Astrocyte of the cerebellum (primary cell): ENCODE measurements at regions not wholly inside any gene's neighbourhood (a gene's known extent, or its start where the extent isn't known, plus 50 kb on each side); places are given as distances from the start of the nearest gene placed in this dataset.

Source experiments
- DNase-seq: peaks from one replicate; pipeline ENCODE4 v3.0.0-alpha.2; 2011; ENCODE audit warnings: low read depth
- H3K4me3 ChIP-seq: 2 replicates; pipeline ENCODE4 v1.5.1; 2011; ENCODE audit warnings: mild to moderate bottlenecking, low read depth, low read length, moderate library complexity
- CTCF ChIP-seq: IDR thresholded peaks from 2 replicates; pipeline ENCODE4 v1.5.1; 2012; ENCODE audit warnings: low read length, low read depth, moderate library complexity, mild to moderate bottlenecking; ENCODE audit errors: missing control alignments
- in situ Hi-C: cut with HindIII; loops from 2 replicates; pipeline ENCODE4 v1.10.0; 2017; ENCODE audit warnings: low sequenced_read_pairs

- no peak for TF ChIP-seq CTCF
- no peak overlapping the region for H3K4me3 ChIP-seq
- DNase-seq, result peak; percentile 28
- in situ Hi-C loops, result loop anchor here (25.0 kb wide), 1 partner anchor 183 kb away; no protein-coding TSS in a partner anchor
Observed at GRCh38 chr11:129295746-129296145, 79.9 kb upstream of the BARX2 start.

GRCh38 chr11:129292771-129293170, 82.9 kb upstream of the BARX2 start:
- no peak for DNase-seq
- in situ Hi-C loops, result loop anchor here (25.0 kb wide), 1 partner anchor 180 kb away; no protein-coding TSS in a partner anchor
- TF ChIP-seq CTCF, result no peak
- H3K4me3 ChIP-seq, result no peak overlapping the region

GRCh38 chr11:129292092-129292491, 83.6 kb upstream of the BARX2 start:
- no peak for DNase-seq
- no peak for TF ChIP-seq CTCF
- in situ Hi-C loops, result loop anchor here (25.0 kb wide), 1 partner anchor 180 kb away; no protein-coding TSS in a partner anchor
- H3K4me3 ChIP-seq, result no peak overlapping the region

GRCh38 chr11:129291546-129291945, 84.1 kb upstream of the BARX2 start:
- DNase-seq, result no peak
- TF ChIP-seq CTCF, result no peak
- in situ Hi-C loops, result loop anchor here (25.0 kb wide), 1 partner anchor 179 kb away; no protein-coding TSS in a partner anchor
- no peak overlapping the region for H3K4me3 ChIP-seq

GRCh38 chr11:129290966-129291365, 84.7 kb upstream of the BARX2 start:
- TF ChIP-seq CTCF, result no peak
- no peak for DNase-seq
- in situ Hi-C loops, result loop anchor here (25.0 kb wide), 1 partner anchor 179 kb away; no protein-coding TSS in a partner anchor
- H3K4me3 ChIP-seq, result no peak overlapping the region

GRCh38 chr11:129289350-129290040, 86.2 kb upstream of the BARX2 start:
- in situ Hi-C loops, result loop anchor here (25.0 kb wide), 1 partner anchor 177 kb away; no protein-coding TSS in a partner anchor
- no peak for DNase-seq
- no peak overlapping the region for H3K4me3 ChIP-seq
- TF ChIP-seq CTCF, result no peak
